CD14-positive monocyte (primary cell): ENCODE measurements at regions not wholly inside any gene's neighbourhood (a gene's known extent, or its start where the extent isn't known, plus 50 kb on each side); places are given as distances from the start of the nearest gene placed in this dataset.

Experiments
- DNase-seq, 3 donors: peaks; one replicate each; pipeline ENCODE4 v3.0.0-alpha.2; 2011 to 2022
- H2AFZ ChIP-seq: 2 replicates; pipeline ENCODE4 v1.6.0; 2012; ENCODE audit warnings: mild to moderate bottlenecking, low read depth, low read length, inconsistent platforms; ENCODE audit not compliant: insufficient read depth, poor library complexity, severe bottlenecking
- H3K27ac ChIP-seq, 2 donors: 1 replicate in 1 of 2; 2 replicates in 1 of 2; pipeline ENCODE4 v1.5.1; 2012 to 2013; ENCODE audit warnings: low read length in 2 of 2, control low read depth in 1 of 2, inconsistent platforms in 1 of 2, low read depth in 1 of 2, mild to moderate bottlenecking in 1 of 2
- H3K27me3 ChIP-seq, 2 donors: one replicate each; pipeline versions ENCODE4 v1.6.0 to v1.6.1; 2011 to 2013; ENCODE audit warnings: low read length in 2 of 2; ENCODE audit not compliant: control insufficient read depth in 2 of 2, insufficient read depth in 2 of 2
- H3K36me3 ChIP-seq, 2 donors: replicated peaks in 1 of 2; 1 replicate in 1 of 2; 2 replicates in 1 of 2; pipeline versions ENCODE4 v1.5.1 to v1.6.1; 2012 to 2013; ENCODE audit warnings: low read length in 2 of 2, control low read depth in 1 of 2, inconsistent platforms in 1 of 2, mild to moderate bottlenecking in 1 of 2; ENCODE audit not compliant: insufficient read depth in 2 of 2, control insufficient read depth in 1 of 2
- H3K4me1 ChIP-seq, 2 donors: 1 replicate in 1 of 2; 2 replicates in 1 of 2; pipeline versions ENCODE4 v1.5.1 to v1.6.1; 2012 to 2013; ENCODE audit warnings: low read length in 2 of 2, control low read depth in 1 of 2, inconsistent platforms in 1 of 2, mild to moderate bottlenecking in 1 of 2, moderate library complexity in 1 of 2; ENCODE audit not compliant: insufficient read depth in 2 of 2, control insufficient read depth in 1 of 2
- H3K4me2 ChIP-seq: replicated peaks from 2 replicates; pipeline ENCODE3; 2012; ENCODE audit warnings: low read length, moderate library complexity, mild to moderate bottlenecking; ENCODE audit not compliant: poor library complexity, severe bottlenecking; ENCODE audit errors: extremely low read depth
- H3K4me3 ChIP-seq, 3 experiments: fragments of 200-600 bp in 1 of 3; sonication (generic) in 1 of 3; replicated peaks in 1 of 3; 1 replicate in 2 of 3; 2 replicates in 1 of 3; pipeline ENCODE4 v1.5.1; 2011 to 2013; ENCODE audit warnings: low read length in 3 of 3, mild to moderate bottlenecking in 3 of 3, control low read depth in 2 of 3, low read depth in 2 of 3, inconsistent platforms in 1 of 3, moderate library complexity in 1 of 3
- H3K79me2 ChIP-seq: 2 replicates; pipeline ENCODE4 v1.6.0; 2012; ENCODE audit warnings: mild to moderate bottlenecking, control low read depth, inconsistent platforms, low read length, moderate library complexity; ENCODE audit not compliant: insufficient read depth
- H3K9ac ChIP-seq: 2 replicates; pipeline ENCODE4 v1.6.0; 2017; ENCODE audit warnings: low read length, mild to moderate bottlenecking; ENCODE audit not compliant: insufficient read depth, poor library complexity, severe bottlenecking
- H3K9me3 ChIP-seq, 2 donors: replicated peaks in 1 of 2; 1 replicate in 1 of 2; 2 replicates in 1 of 2; pipeline versions ENCODE4 v1.5.1 to v1.6.1; 2012 to 2013; ENCODE audit warnings: low read length in 2 of 2, control low read depth in 1 of 2; ENCODE audit not compliant: control insufficient read depth in 1 of 2, insufficient read depth in 1 of 2
- H4K20me1 ChIP-seq: 2 replicates; pipeline ENCODE4 v1.6.0; 2012; ENCODE audit warnings: mild to moderate bottlenecking, low read length, control low read depth, moderate library complexity; ENCODE audit not compliant: insufficient read depth
- H3K27ac Mint-ChIP-seq, 7 donors: one replicate each; pipeline ENCODE4 v1.8.0; 2020; ENCODE audit warnings: mild to moderate bottlenecking in 7 of 7, mixed read lengths in 7 of 7, moderate library complexity in 6 of 7, inconsistent platforms in 2 of 7
- H3K27me3 Mint-ChIP-seq, 3 donors: one replicate each; pipeline ENCODE4 v1.8.0; 2021 to 2022; ENCODE audit warnings: low read depth in 3 of 3, mild to moderate bottlenecking in 3 of 3, mixed read lengths in 3 of 3, moderate library complexity in 3 of 3, inconsistent platforms in 1 of 3
- H3K36me3 Mint-ChIP-seq, 2 donors: one replicate each; pipeline ENCODE4 v1.8.0; 2020; ENCODE audit warnings: mixed read lengths in 2 of 2, inconsistent platforms in 1 of 2, mild to moderate bottlenecking in 1 of 2
- H3K4me1 Mint-ChIP-seq: one replicate; pipeline ENCODE4 v1.8.0; 2020; ENCODE audit warnings: mild to moderate bottlenecking, mixed read lengths
- H3K4me3 Mint-ChIP-seq, 2 donors: one replicate each; pipeline ENCODE4 v1.8.0; 2020; ENCODE audit warnings: mild to moderate bottlenecking in 2 of 2, mixed read lengths in 2 of 2, moderate library complexity in 1 of 2
- H3K9me3 Mint-ChIP-seq, 7 donors: one replicate each; pipeline ENCODE4 v1.8.0; 2020 to 2022; ENCODE audit warnings: mixed read lengths in 7 of 7, mild to moderate bottlenecking in 6 of 7, moderate library complexity in 6 of 7, inconsistent platforms in 2 of 7
- CTCF ChIP-seq: fragments of 200-600 bp; IDR thresholded peaks from one replicate; pipeline ENCODE4 v1.8.0; 2022; ENCODE audit warnings: antibody characterized with exemption, mild to moderate bottlenecking
- WGBS: methylation state at CpG from one replicate; pipeline ENCODE4 v1.1.5; 2013; ENCODE audit warnings: missing lambda C conversion rate; ENCODE audit not compliant: insufficient coverage; 5-methylcytosine and 5-hydroxymethylcytosine counted together
- intact Hi-C, 2 donors: fragments of 100-400 bp; cut with micrococcal nuclease; formaldehyde crosslinking; loops; one replicate each; pipeline versions ENCODE4 v1.15.0 to v1.15.1; 2023

- WGBS, result 60% methylated on average over 1 of the region's 2 CpGs
- Mint-ChIP-seq H3K4me1 (no peaks in the 10 kb centered on the region), H3K36me3 (no peaks in the 10 kb centered on the region), H3K4me3 (no peak overlapping the region), H3K27ac (no peak overlapping the region), H3K27me3 (peaks cover 0 to 7% (median 6%) of the 10 kb centered on the region in 3 donors), H3K9me3 (no peaks in the 10 kb centered on the region)
- TF ChIP-seq CTCF, result no peak
- Histone ChIP-seq H3K4me1 (no peaks in the 10 kb centered on the region), H3K36me3 (no peaks in the 10 kb centered on the region), H3K27me3 (no peaks in the 10 kb centered on the region), H3K9me3 (no peaks in the 10 kb centered on the region), H3K79me2 (no peaks in the 10 kb centered on the region), H3K4me2 (no peak overlapping the region), H3K4me3 (no peak overlapping the region), H2AFZ (no peak overlapping the region), H4K20me1 (no peaks in the 10 kb centered on the region), H3K27ac (no peak overlapping the region), H3K9ac (no peak overlapping the region)
- intact Hi-C loops, result no loop called here
- DNase-seq, result no peak
Observed at GRCh38 chr6:40922281-40922680, 116.7 kb downstream of the UNC5CL start.

DNA sequence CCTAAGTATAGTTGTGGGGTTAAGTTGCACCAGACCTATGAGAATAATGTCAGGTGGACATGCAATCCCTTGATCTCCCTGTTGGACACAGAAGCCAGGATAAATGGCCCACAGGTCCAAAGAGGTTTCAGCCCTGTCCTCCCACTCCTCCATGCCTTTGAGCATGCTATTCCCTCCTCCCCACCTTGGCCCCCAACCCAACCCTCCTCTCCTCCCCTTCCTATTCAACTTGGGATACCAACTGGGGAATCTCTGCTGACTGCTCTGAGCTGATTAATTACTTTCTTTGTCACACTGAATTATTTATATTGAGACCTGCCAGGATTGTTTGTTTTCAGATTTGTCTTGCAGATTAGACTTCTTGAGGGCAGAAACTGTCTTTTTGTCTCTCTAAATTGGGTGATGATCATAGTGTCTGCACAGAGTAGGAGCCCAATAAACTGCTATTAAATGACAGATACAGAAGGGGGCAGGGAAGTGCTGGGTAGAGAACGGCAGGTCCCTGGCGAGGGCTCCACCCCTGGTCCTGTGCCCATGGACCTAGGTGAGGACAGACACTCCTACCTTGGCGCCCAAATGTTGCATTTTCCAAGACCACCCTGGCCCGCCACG lies 120.9 kb downstream of the UNC5CL start:
- no peaks in the 10 kb centered on the region for H3K4me1 ChIP-seq
- Mint-ChIP-seq H3K27me3 (peaks cover 6 to 9% (median 7%) of the 10 kb centered on the region in 3 donors), H3K4me3 (no peak overlapping the region), H3K36me3 (no peaks in the 10 kb centered on the region), H3K27ac (no peak overlapping the region), H3K9me3 (no peaks in the 10 kb centered on the region), H3K4me1 (no peaks in the 10 kb centered on the region)
- no peak overlapping the region for H3K4me3 ChIP-seq
- no peaks in the 10 kb centered on the region for H4K20me1 ChIP-seq
- H3K36me3 ChIP-seq, result no peaks in the 10 kb centered on the region
- H3K4me2 ChIP-seq, result no peak overlapping the region
- no peaks in the 10 kb centered on the region for H3K27me3 ChIP-seq
- no peak for DNase-seq
- no peaks in the 10 kb centered on the region for H3K9me3 ChIP-seq
- no peak overlapping the region for H3K9ac ChIP-seq
- intact Hi-C loops, result no loop called here
- TF ChIP-seq CTCF, result no peak
- no peak overlapping the region for H2AFZ ChIP-seq
- H3K79me2 ChIP-seq, result no peaks in the 10 kb centered on the region
- no peak overlapping the region for H3K27ac ChIP-seq
- WGBS, result 94% methylated on average over 4 of the region's 5 CpGs
